Epithelial cell of esophagus (primary cell): ENCODE measurements at regions not wholly inside any gene's neighbourhood (a gene's known extent, or its start where the extent isn't known, plus 50 kb on each side); places are given as distances from the start of the nearest gene placed in this dataset.
A peak's percentile ranks its signal among the peaks of the same experiment; 100 is the strongest.
"Not testable (repeated sequence)": the region's sequence is repeated elsewhere in the genome, so short reads cannot be mapped to it uniquely, and the experiment has no call there.

Source experiments
- DNase-seq: peaks from one replicate; pipeline ENCODE4 v3.0.0; 2010; ENCODE audit warnings: low read depth
- H3K4me3 ChIP-seq: 2 replicates; pipeline ENCODE4 v1.5.1; 2011; ENCODE audit warnings: mild to moderate bottlenecking, low read length, control low read depth
- TF ChIP-seq, protein P1 (sequence below): IDR thresholded peaks from 2 replicates; pipeline ENCODE4 v1.5.1; 2011; ENCODE audit warnings: low read depth, mild to moderate bottlenecking, low read length, control low read depth, inconsistent platforms; ENCODE audit not compliant: insufficient read depth; ENCODE audit errors: missing control alignments

DNA sequence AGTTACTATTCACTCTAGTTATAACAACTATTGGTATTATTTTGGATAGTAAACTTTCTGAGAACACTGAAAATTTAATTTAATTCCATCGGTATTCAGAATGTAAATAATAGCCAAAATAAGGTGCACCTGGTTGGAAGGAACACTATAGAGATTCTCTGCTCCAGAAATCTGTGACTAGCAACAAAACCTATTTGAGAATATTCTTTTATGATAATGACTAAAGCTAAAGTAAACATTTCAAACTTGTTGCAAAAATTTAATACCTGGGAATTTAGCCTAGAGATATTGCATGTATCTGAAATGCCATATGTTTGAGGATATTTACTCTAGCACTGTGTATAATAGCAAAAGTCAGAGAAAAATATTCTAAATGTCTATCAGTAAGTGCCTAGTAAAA is 144.1 kb downstream of the PLK2 start:
- no peak for DNase-seq
- no peak overlapping the region for H3K4me3 ChIP-seq
- TF ChIP-seq, protein P1, sequence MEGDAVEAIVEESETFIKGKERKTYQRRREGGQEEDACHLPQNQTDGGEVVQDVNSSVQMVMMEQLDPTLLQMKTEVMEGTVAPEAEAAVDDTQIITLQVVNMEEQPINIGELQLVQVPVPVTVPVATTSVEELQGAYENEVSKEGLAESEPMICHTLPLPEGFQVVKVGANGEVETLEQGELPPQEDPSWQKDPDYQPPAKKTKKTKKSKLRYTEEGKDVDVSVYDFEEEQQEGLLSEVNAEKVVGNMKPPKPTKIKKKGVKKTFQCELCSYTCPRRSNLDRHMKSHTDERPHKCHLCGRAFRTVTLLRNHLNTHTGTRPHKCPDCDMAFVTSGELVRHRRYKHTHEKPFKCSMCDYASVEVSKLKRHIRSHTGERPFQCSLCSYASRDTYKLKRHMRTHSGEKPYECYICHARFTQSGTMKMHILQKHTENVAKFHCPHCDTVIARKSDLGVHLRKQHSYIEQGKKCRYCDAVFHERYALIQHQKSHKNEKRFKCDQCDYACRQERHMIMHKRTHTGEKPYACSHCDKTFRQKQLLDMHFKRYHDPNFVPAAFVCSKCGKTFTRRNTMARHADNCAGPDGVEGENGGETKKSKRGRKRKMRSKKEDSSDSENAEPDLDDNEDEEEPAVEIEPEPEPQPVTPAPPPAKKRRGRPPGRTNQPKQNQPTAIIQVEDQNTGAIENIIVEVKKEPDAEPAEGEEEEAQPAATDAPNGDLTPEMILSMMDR = no peak

DNA sequence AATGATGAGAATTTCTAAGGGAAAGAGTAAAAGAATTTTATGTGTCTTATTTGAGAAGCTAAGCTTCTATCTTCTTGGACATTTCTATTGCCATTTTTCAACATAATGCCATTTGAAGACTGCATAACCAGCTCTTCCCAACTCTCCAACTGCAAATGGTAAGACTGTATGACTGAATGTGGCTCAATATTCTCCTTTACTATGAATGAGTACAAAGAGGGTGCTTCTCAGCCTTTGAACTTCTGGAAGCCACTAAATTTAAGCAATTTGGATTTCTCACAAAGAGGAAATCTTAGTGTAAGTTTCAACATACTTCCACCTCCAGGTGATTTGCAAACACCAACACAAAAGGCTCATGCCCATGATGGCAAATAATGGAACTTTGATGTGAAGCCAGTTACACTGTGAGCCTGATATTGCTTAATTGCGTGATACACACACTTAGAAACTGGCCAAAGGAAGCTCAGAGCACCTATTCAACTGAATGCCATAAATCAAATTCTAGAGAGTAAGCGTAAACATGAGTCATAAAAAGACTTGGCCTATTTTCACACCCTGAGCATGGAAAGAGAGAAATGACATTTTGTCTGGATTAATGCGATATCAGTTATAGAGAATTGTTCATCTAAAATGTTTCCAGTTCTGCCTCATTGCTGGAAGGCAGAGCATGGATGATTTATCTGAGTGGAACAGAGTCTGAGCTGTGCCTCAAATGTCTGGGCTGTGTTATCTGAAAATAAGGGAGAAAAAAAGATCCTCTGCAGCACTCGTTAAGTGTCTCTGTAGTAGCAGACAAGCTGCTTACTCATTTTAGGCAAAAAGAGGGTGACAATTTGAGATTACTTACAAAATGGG is 145.3 kb downstream of the PLK2 start:
- no peak overlapping the region for H3K4me3 ChIP-seq
- peak; percentile 86 for DNase-seq
- TF ChIP-seq, protein P1 = no peak

DNA sequence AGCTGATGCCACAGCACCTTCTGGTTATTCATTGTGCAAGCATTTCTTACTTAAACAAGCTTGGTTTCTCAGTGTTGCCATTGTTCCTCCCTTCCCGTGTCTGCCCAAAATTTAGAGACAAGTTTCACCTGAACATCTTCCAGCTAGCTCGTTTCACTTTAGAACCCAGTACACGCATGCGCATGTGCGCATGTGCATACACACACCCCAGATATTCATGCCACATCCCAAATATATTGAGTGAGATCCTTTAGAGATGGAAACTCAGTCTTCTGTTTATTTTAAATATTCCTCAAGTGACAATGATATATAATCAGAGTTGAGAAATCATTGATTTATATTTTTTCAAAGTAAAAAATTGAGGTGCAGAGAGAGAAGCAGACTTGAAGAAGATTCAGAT is 147.6 kb downstream of the PLK2 start:
- H3K4me3 ChIP-seq = no peak overlapping the region
- TF ChIP-seq, protein P1 = no peak
- no peak for DNase-seq

DNA sequence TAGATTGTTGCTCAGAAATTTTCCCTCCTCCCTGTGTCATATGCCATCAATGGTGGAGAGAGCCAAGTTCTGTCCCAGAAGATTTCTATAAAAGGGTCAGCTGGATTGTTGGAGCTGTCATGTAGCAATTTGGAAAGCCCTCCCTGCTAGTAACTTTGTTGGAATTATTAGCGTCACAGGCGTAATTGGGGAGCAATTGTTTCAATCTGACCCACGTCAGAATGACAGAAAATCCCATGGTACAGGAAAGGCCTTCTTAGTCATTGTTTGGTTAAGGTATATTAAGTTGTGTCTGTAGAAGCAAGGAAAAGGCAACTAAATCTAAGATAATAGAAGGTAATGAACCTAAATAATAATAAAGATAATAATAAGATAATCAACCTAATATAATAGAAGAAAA is 148.4 kb downstream of the PLK2 start:
- no peak for DNase-seq
- TF ChIP-seq, protein P1 = no peak

DNA sequence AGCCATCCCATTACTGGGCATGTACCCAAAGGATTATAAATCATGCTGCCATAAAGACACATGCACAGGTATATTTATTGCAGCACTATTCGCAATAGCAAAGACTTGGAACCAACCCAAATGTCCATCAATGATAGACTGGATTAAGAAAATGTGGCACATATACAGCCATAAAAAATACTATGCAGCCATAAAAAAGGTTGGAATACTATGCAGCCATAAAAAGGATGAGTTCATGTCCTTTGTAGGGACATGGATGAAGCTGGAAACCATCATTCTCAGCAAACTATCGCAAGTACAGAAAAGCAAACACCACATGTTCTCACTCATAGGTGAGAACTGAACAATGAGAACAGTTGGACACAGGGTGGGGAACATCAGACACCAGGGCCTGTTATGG is 151.5 kb downstream of the PLK2 start:
- DNase-seq, H3K4me3 ChIP-seq: not testable (repeated sequence)

More for the DNA sequence above, 148.4 kb downstream of the PLK2 start:
- H3K4me3 ChIP-seq = no peak overlapping the region

DNA sequence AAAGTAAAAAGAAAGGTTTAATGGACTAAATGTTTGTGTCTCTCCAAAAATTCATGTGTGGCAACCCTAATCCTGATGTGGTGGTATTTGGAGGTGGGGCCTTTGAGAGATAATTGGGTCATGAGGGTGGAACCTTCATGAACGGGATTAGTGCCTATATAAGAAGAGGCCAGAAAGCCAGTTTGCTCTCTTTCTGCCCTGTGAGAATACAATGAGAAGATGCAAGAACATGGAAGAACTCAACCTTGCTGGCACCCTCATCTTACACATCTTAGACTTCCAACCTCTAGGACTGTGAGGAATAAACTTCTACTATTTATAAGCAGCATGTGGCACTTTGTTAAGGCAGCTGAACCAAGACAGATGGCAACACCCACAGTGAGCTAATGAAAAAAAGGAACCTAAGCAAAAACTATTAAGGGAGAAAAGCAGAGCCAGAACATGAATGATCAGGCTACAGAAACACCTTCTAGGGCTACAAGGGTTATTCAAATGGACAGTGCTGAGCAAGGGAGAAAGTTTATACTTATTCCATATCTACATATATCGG is 159.5 kb downstream of the PLK2 start:
- no peak for DNase-seq
- no peak overlapping the region for H3K4me3 ChIP-seq
- TF ChIP-seq, protein P1 = no peak

DNA sequence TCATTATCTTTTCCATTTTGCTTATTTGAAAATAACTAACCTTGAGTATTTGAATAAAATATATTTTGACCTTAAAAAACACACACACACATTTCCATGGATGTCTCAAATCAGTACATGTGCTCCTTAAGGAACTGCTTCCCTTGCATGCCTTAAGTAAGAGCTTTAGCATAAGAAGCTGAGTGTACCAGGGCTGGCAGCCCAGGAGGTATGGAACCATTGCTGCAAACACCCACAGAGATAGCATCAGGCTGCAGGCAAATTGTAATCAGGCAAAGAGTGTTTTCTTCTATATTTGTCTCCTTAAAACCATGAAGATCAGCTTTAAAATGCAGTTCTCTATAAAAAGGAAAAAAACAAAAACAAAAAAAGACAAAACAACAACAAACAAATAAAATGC is 160.6 kb downstream of the PLK2 start:
- H3K4me3 ChIP-seq = no peak overlapping the region
- TF ChIP-seq, protein P1 = no peak

More for the DNA sequence above, 160.6 kb downstream of the PLK2 start:
- no peak for DNase-seq
